ENCODE measurements at regions not wholly inside any gene's neighbourhood (a gene's known extent, or its start where the extent isn't known, plus 50 kb on each side); places are given as distances from the start of the nearest gene placed in this dataset.

DNA sequence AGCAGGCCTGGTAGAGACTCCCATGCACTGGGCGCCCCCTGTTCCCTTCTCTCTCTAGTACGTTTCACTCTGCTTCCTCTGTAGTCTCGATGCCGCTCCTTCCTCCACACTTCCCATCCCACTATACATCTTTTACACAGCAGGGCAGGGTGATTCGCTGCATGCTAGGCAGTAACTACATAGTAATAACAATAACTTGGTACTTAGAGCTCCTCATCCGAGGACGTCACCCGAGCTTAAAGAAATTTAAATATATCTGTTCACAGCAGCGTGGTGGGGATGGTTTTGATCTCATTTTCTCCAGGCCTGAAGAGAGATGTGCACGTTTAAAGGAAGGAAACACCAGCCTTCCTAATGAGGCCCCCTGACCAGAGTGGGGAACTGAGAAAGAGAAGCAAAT lies 276.9 kb downstream of the SKAP2 start:
- no peak overlapping the region for H3K4me3 ChIP-seq
- intact Hi-C loops (cut with micrococcal nuclease), result no loop called here
- in situ Hi-C loops (cut with MboI), result no loop called here
- ChIA-PET POLR2A (no interaction called here), CTCF (ENCODE audit: low intra/inter-chr PET ratio) (no interaction called here)
- FAIRE-seq (no peak), DNase-seq (ENCODE audit: extremely low read depth in 1 of 4, low spot score in 3 of 4) (no peak), ATAC-seq (no peak)
- H3K4me1 ChIP-seq (replicated peaks in 1 of 2; ENCODE audit: control insufficient read depth in 2 of 2, insufficient read depth in 2 of 2, low read length in 2 of 2), result no peaks in the 10 kb centered on the region
- no peaks in the 10 kb centered on the region for H3K9me1 ChIP-seq (ENCODE audit: control insufficient read depth, insufficient read depth, low read length)
- H3K27ac ChIP-seq (ENCODE audit: extremely low read depth, low read depth, low read length), result no peak overlapping the region
- BruUV-seq (replicated peaks), result no TSS peak
- H3K36me3 ChIP-seq (ENCODE audit: control insufficient read depth, insufficient read depth, low read length), result no peaks in the 10 kb centered on the region
- H3K9me3 ChIP-seq (replicated peaks; ENCODE audit: control insufficient read depth, insufficient read depth, low read depth, low read length), result no peaks in the 10 kb centered on the region
- TF ChIP-seq FOXP1 (CRISPR knock-in tag; IDR thresholded peaks at IDR 0.05), result no peak
- TF ChIP-seq RHOXF2B (CRISPR knock-in tag; conservative IDR thresholded peaks at IDR 0.05), result no peak
- TF ChIP-seq EP300 (IDR thresholded peaks at IDR 0.05; ENCODE audit: low read length), result no peak
- TF ChIP-seq, protein P1, sequence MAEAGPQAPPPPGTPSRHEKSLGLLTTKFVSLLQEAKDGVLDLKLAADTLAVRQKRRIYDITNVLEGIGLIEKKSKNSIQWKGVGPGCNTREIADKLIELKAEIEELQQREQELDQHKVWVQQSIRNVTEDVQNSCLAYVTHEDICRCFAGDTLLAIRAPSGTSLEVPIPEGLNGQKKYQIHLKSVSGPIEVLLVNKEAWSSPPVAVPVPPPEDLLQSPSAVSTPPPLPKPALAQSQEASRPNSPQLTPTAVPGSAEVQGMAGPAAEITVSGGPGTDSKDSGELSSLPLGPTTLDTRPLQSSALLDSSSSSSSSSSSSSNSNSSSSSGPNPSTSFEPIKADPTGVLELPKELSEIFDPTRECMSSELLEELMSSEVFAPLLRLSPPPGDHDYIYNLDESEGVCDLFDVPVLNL (CRISPR knock-in tag; IDR thresholded peaks at IDR 0.05; ENCODE audit: low read depth), result no peak
- TF ChIP-seq ZNF384 (IDR thresholded peaks at IDR 0.05; ENCODE audit: low read depth, low read length), result no peak
- no peak for TF ChIP-seq FOXA3 (CRISPR knock-in tag; conservative IDR thresholded peaks at IDR 0.05 in 1 of 2, IDR thresholded peaks at IDR 0.05 in 1 of 2)
- no peak for TF ChIP-seq HNRNPUL1 (IDR thresholded peaks at IDR 0.05; ENCODE audit: low read length)
- TF ChIP-seq KDM2B (CRISPR knock-in tag; IDR thresholded peaks at IDR 0.05), result no peak
- 0 out of 2 replicates have a peak, but pooled peaks cover 4% of the 10 kb centered on the region for H4K20me1 ChIP-seq (replicated peaks; ENCODE audit: control insufficient read depth, insufficient read depth, low read length)
- no peak overlapping the region for H3K9ac ChIP-seq (ENCODE audit: insufficient read depth in 1 of 2, low read depth in 2 of 2, low read length in 2 of 2)
- no peak overlapping the region for H3K4me2 ChIP-seq (ENCODE audit: insufficient read depth, low read length)
- H2AFZ ChIP-seq (ENCODE audit: low read depth, low read length), result no peak overlapping the region
- no peaks in the 10 kb centered on the region for H3K79me2 ChIP-seq (ENCODE audit: control insufficient read depth, insufficient read depth, low read length)
- H3K27me3 ChIP-seq (ENCODE audit: control insufficient read depth in 2 of 2, insufficient read depth in 2 of 2, low read length in 2 of 2), result peaks cover 23 to 34% of the 10 kb centered on the region in 2 experiments; a peak in 4 of 5 replicates
- 0% methylated on average over 10 of the region's 10 CpGs for WGBS (ENCODE audit: insufficient coverage, low coverage, missing lambda C conversion rate)

Measured in K562 (cell line).